Progenitor cell of endocrine pancreas (in vitro differentiated cells): ENCODE measurements at regions not wholly inside any gene's neighbourhood (a gene's known extent, or its start where the extent isn't known, plus 50 kb on each side); places are given as distances from the start of the nearest gene placed in this dataset.

Source experiments
- DNase-seq: peaks from one replicate; pipeline ENCODE4 v3.0.0; 2021; ENCODE audit warnings: low spot score; ENCODE audit not compliant: unreplicated experiment
- H3K27ac Mint-ChIP-seq: 2 replicates; pipeline ENCODE4 v1.8.0; 2021; ENCODE audit warnings: mild to moderate bottlenecking, moderate library complexity, mixed read lengths
- H3K27me3 Mint-ChIP-seq: 2 replicates; pipeline ENCODE4 v1.8.0; 2021; ENCODE audit warnings: mixed read lengths
- H3K36me3 Mint-ChIP-seq: 2 replicates; pipeline ENCODE4 v1.8.0; 2022; ENCODE audit warnings: mixed read lengths; ENCODE audit not compliant: insufficient read depth
- H3K4me1 Mint-ChIP-seq: 2 replicates; pipeline ENCODE4 v1.8.0; 2021; ENCODE audit warnings: low read depth, mixed read lengths
- H3K4me3 Mint-ChIP-seq: 2 replicates; pipeline ENCODE4 v1.8.0; 2021; ENCODE audit warnings: low read depth, mild to moderate bottlenecking, moderate library complexity, mixed read lengths
- H3K9me3 Mint-ChIP-seq: 2 replicates; pipeline ENCODE4 v1.8.0; 2021; ENCODE audit warnings: low read depth, mixed read lengths
- TF ChIP-seq, protein P1 (sequence below): fragments of 200-600 bp; sonication (generic); IDR thresholded peaks from one replicate; pipeline ENCODE4 v1.5.0; 2021; ENCODE audit warnings: antibody characterized with exemption, mild to moderate bottlenecking; ENCODE audit not compliant: unreplicated experiment

DNA sequence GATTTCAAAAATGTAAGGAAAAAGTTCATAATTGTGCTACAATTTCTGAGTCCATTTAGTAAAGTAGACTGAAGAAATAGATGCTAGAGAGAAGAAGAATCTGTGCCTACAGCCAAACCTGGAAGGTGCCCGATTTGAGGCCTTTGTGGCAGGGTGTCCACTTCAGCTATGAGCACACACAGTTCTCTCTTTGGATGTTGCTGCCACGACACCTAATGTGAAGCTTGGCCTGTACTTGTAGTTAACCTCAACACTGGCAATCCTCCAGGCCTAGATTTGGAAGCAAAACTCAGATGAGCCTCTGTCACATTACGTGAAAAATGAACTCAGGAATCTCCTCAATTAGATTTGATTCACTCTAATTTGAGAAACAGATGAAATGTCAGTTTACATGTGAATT lies 90.1 kb upstream of the LRP1B start:
- DNase-seq = no peak
- TF ChIP-seq, protein P1, sequence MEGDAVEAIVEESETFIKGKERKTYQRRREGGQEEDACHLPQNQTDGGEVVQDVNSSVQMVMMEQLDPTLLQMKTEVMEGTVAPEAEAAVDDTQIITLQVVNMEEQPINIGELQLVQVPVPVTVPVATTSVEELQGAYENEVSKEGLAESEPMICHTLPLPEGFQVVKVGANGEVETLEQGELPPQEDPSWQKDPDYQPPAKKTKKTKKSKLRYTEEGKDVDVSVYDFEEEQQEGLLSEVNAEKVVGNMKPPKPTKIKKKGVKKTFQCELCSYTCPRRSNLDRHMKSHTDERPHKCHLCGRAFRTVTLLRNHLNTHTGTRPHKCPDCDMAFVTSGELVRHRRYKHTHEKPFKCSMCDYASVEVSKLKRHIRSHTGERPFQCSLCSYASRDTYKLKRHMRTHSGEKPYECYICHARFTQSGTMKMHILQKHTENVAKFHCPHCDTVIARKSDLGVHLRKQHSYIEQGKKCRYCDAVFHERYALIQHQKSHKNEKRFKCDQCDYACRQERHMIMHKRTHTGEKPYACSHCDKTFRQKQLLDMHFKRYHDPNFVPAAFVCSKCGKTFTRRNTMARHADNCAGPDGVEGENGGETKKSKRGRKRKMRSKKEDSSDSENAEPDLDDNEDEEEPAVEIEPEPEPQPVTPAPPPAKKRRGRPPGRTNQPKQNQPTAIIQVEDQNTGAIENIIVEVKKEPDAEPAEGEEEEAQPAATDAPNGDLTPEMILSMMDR = no peak
- Mint-ChIP-seq H3K4me1 (no peaks in the 10 kb centered on the region), H3K27ac (no peak overlapping the region), H3K36me3 (no peaks in the 10 kb centered on the region), H3K27me3 (no peaks in the 10 kb centered on the region), H3K9me3 (no peaks in the 10 kb centered on the region), H3K4me3 (no peak overlapping the region)

GRCh38 chr2:142220239-142220638 lies 89.4 kb upstream of the LRP1B start:
- H3K9me3 Mint-ChIP-seq = no peaks in the 10 kb centered on the region
- no peaks in the 10 kb centered on the region for H3K4me1 Mint-ChIP-seq
- no peaks in the 10 kb centered on the region for H3K27me3 Mint-ChIP-seq
- DNase-seq = no peak
- no peak overlapping the region for H3K4me3 Mint-ChIP-seq
- TF ChIP-seq, protein P1 = no peak
- no peaks in the 10 kb centered on the region for H3K36me3 Mint-ChIP-seq
- H3K27ac Mint-ChIP-seq = no peak overlapping the region

- Mint-ChIP-seq H3K27me3 (no peaks in the 10 kb centered on the region), H3K27ac (no peak overlapping the region), H3K36me3 (no peaks in the 10 kb centered on the region), H3K4me1 (no peaks in the 10 kb centered on the region), H3K9me3 (no peaks in the 10 kb centered on the region), H3K4me3 (no peak overlapping the region)
- TF ChIP-seq, protein P1 = no peak
- DNase-seq = no peak
Measured at GRCh38 chr2:142218471-142218870, 87.7 kb upstream of the LRP1B start.

DNA sequence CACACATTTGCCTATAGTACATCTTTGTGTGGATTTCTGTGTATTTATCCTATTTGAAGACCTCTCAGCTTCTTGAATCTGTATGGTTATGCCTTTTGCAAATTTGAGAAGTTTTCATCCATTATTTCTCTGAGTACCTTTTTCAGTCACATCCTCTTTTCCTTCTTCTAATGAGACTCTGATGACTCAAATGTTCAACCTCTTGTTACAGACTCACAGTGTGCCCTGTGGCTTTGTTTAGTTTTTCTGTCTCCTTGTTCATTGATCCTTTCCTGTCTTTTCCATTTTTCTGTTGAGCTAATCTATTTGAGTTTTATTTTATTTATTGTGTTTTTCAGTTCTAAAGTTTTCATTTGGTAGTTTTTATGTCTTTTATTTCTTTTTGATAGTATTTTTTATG lies 87.0 kb upstream of the LRP1B start:
- no peaks in the 10 kb centered on the region for H3K27me3 Mint-ChIP-seq
- H3K4me1 Mint-ChIP-seq = no peaks in the 10 kb centered on the region
- TF ChIP-seq, protein P1 = no peak
- H3K9me3 Mint-ChIP-seq = no peaks in the 10 kb centered on the region
- DNase-seq = no peak
- H3K27ac Mint-ChIP-seq = no peak overlapping the region
- H3K36me3 Mint-ChIP-seq = no peaks in the 10 kb centered on the region
- H3K4me3 Mint-ChIP-seq = no peak overlapping the region

- Mint-ChIP-seq H3K4me3 (no peak overlapping the region), H3K27me3 (no peaks in the 10 kb centered on the region), H3K4me1 (no peaks in the 10 kb centered on the region), H3K27ac (no peak overlapping the region), H3K36me3 (no peaks in the 10 kb centered on the region), H3K9me3 (no peaks in the 10 kb centered on the region)
- TF ChIP-seq, protein P1 = no peak
- no peak for DNase-seq
Measured at GRCh38 chr2:142200062-142200461, 69.2 kb upstream of the LRP1B start.
